HCT116 (cell line): ENCODE measurements at regions not wholly inside any gene's neighbourhood (a gene's known extent, or its start where the extent isn't known, plus 50 kb on each side); places are given as distances from the start of the nearest gene placed in this dataset.

ENCODE experiments used
- ATAC-seq: fragments of 200-7000 bp; cut with Tn5 transposase; 2 replicates; pipeline ENCODE4 v1.9.1; 2020; ENCODE audit warnings: mild to moderate bottlenecking, moderate library complexity
- BruUV-seq: library from RNA; stranded (reverse); fragments of 400-500 nt; replicated peaks from 2 replicates; lab custom pipeline; 2021; lab: Mats Ljungman, UMichigan
- CTCF ChIA-PET: fragments of 300-600 bp; sonication (Branson Sonifier 250); formaldehyde crosslinking; loops from one replicate; lab custom pipeline; 2021; ENCODE audit warnings: antibody characterized with exemption; lab: Charles Lee
- POLR2A ChIA-PET: fragments of 300-600, 350-600 bp; sonication (Branson Sonifier 250); formaldehyde crosslinking; loops from one replicate; lab custom pipeline; 2021; ENCODE audit warnings: antibody characterized with exemption; lab: Charles Lee
- RAD21 ChIA-PET, 2 experiments: fragments of 300-600 bp; sonication (Branson Sonifier 250); formaldehyde crosslinking; loops; one replicate each; lab custom pipeline; 2023; ENCODE audit warnings: low total read pairs in 2 of 2; ENCODE audit not compliant: uncharacterized antibody in 2 of 2, unreplicated experiment in 2 of 2, low non-redundant PET in 1 of 2; lab: Charles Lee
- DNase-seq: peaks from one replicate; pipeline ENCODE4 v3.0.0-alpha.2; 2010; ENCODE audit warnings: low read depth, low spot score
- H2AFZ ChIP-seq: fragments of 200-600 bp; shearing (Covaris generic), sonication (generic); 2 replicates; pipeline ENCODE4 v1.6.1; 2017; ENCODE audit warnings: low read depth, mixed run types, mixed read lengths, antibody characterized with exemption, low read length; ENCODE audit not compliant: poor library complexity, severe bottlenecking
- H3K27ac ChIP-seq: 2 replicates; pipeline ENCODE4 v1.5.1; 2012; ENCODE audit warnings: low read depth, low read length
- H3K27me3 ChIP-seq: fragments of 200-600 bp; sonication (generic); 2 replicates; pipeline ENCODE4 v1.6.1; 2016; ENCODE audit warnings: mixed run types, low read length, mixed read lengths; ENCODE audit not compliant: insufficient read depth
- H3K36me3 ChIP-seq, 2 experiments: fragments of 200-500 bp in 1 of 2; fragments of 200-600 bp in 1 of 2; sonication (Bioruptor generic) in 1 of 2; sonication (generic) in 1 of 2; 2 replicates each; pipeline versions ENCODE4 v1.5.1 to v1.6.1; 2014 to 2016; ENCODE audit warnings: low read length in 2 of 2, inconsistent platforms in 1 of 2, mixed read lengths in 1 of 2, mixed run types in 1 of 2; ENCODE audit not compliant: insufficient read depth in 2 of 2, control insufficient read depth in 1 of 2
- H3K4me1 ChIP-seq, 2 experiments: fragments of 200-600 bp in 1 of 2; sonication (generic) in 1 of 2; 2 replicates each; pipeline versions ENCODE4 v1.5.1 to v1.6.1; 2012 to 2017; ENCODE audit warnings: low read length in 2 of 2, inconsistent platforms in 1 of 2, mild to moderate bottlenecking in 1 of 2, mixed read lengths in 1 of 2, mixed run types in 1 of 2, moderate library complexity in 1 of 2; ENCODE audit not compliant: insufficient read depth in 2 of 2, control insufficient read depth in 1 of 2
- H3K4me2 ChIP-seq: fragments of 200-600 bp; sonication (generic); 2 replicates; pipeline ENCODE4 v1.6.1; 2017; ENCODE audit warnings: mixed run types, low read length, mixed read lengths
- H3K4me3 ChIP-seq, 2 experiments: fragments of 200-600 bp in 1 of 2; sonication (generic) in 1 of 2; replicated peaks in 1 of 2; 2 replicates each; pipeline ENCODE4 v1.5.1; 2011 to 2016; ENCODE audit warnings: low read length in 2 of 2, control low read depth in 1 of 2, low read depth in 1 of 2, mild to moderate bottlenecking in 1 of 2, mixed read lengths in 1 of 2, mixed run types in 1 of 2
- H3K79me2 ChIP-seq: fragments of 200-600 bp; sonication (generic); 2 replicates; pipeline ENCODE4 v1.6.1; 2017; ENCODE audit warnings: mild to moderate bottlenecking, mixed run types, low read length, moderate library complexity, mixed read lengths; ENCODE audit not compliant: insufficient read depth
- H3K9ac ChIP-seq: fragments of 200-600 bp; sonication (generic); 2 replicates; pipeline ENCODE4 v1.6.1; 2016; ENCODE audit warnings: low read length, mixed read lengths
- H3K9me2 ChIP-seq: fragments of 200-600 bp; sonication (generic), shearing (Covaris generic); 2 replicates; pipeline ENCODE4 v1.6.1; 2017; ENCODE audit warnings: mixed run types, mild to moderate bottlenecking, moderate library complexity; ENCODE audit not compliant: insufficient read depth
- H3K9me3 ChIP-seq, 2 experiments: fragments of 200-500 bp in 1 of 2; fragments of 200-600 bp in 1 of 2; sonication (Bioruptor generic) in 1 of 2; sonication (generic) in 1 of 2; 2 replicates each; pipeline ENCODE4 v1.6.1; 2014 to 2017; ENCODE audit warnings: low read length in 2 of 2, mixed read lengths in 2 of 2, inconsistent platforms in 1 of 2, low read depth in 1 of 2, mild to moderate bottlenecking in 1 of 2, mixed run types in 1 of 2, moderate library complexity in 1 of 2; ENCODE audit not compliant: control insufficient read depth in 1 of 2, insufficient read depth in 1 of 2
- H4K20me1 ChIP-seq: fragments of 200-600 bp; sonication (generic), shearing (Covaris generic); 2 replicates; pipeline ENCODE4 v1.6.1; 2017; ENCODE audit warnings: mixed run types, mild to moderate bottlenecking, moderate library complexity; ENCODE audit not compliant: insufficient read depth
- ATF3 ChIP-seq: IDR thresholded peaks from 2 replicates; pipeline ENCODE4 v1.6.1; 2012
- CBX3 ChIP-seq: IDR thresholded peaks from 2 replicates; pipeline ENCODE4 v1.6.1; 2012; ENCODE audit warnings: low read depth
- FOSL1 ChIP-seq: IDR thresholded peaks from 2 replicates; pipeline ENCODE4 v1.6.1; 2012; ENCODE audit warnings: low read depth
- JUND ChIP-seq: IDR thresholded peaks from 2 replicates; pipeline ENCODE4 v1.6.1; 2012
- REST ChIP-seq: IDR thresholded peaks from 2 replicates; pipeline ENCODE4 v1.6.1; 2012; ENCODE audit warnings: low read depth
- ZFX ChIP-seq: fragments of 450-650 bp; IDR thresholded peaks from 2 replicates; pipeline ENCODE4 v1.6.1; 2017
- intact Hi-C: fragments of 100-400 bp; cut with micrococcal nuclease; formaldehyde crosslinking; loops from 2 replicates; pipeline ENCODE4 v1.10.0; 2022

GRCh38 chr20:50439539-50440453 lies 70.4 kb upstream of the PTPN1 start:
- ATAC-seq: peak; percentile 33
- H4K20me1 ChIP-seq: no peaks in the 10 kb centered on the region
- peaks cover 45 to 64% of the 10 kb centered on the region in 2 experiments for H3K4me1 ChIP-seq
- no peaks in the 10 kb centered on the region for H3K27me3 ChIP-seq
- no peaks in the 10 kb centered on the region for H3K9me3 ChIP-seq
- H3K4me2 ChIP-seq: peak overlapping the region; percentile 68
- no peaks in the 10 kb centered on the region for H3K9me2 ChIP-seq
- intact Hi-C loops: no loop called here
- TF ChIP-seq CBX3 (0 out of 2 replicates have a peak, but pooled peaks have one; percentile 8), FOSL1 (no peak), REST (no peak), JUND (no peak), ATF3 (no peak), ZFX (no peak)
- DNase-seq: peak; percentile 26
- H3K4me3 ChIP-seq: peak overlapping the region in 1 of 2 experiments; percentile 14; a peak in 1 of 4 replicates
- H3K27ac ChIP-seq: peak overlapping the region; percentile 79
- TSS peak; percentile 79 for BruUV-seq
- no peak overlapping the region for H2AFZ ChIP-seq
- H3K79me2 ChIP-seq: no peaks in the 10 kb centered on the region
- no peaks in the 10 kb centered on the region for H3K36me3 ChIP-seq
- ChIA-PET CTCF (interaction anchor here (1.3 kb wide), 1 partner anchor 251 kb away, joined by 5 read pairs; no protein-coding TSS in a partner anchor), RAD21 (no interaction called here), POLR2A (interaction anchor here (1.0 to 1.2 kb wide), 2 partner anchors 248 to 249 kb away, joined by 3 to 4 read pairs; partner anchors contain the start of gene CEBPB)
- H3K9ac ChIP-seq: peak overlapping the region; percentile 51
